ENCODE measurements at regions not wholly inside any gene's neighbourhood (a gene's known extent, or its start where the extent isn't known, plus 50 kb on each side); places are given as distances from the start of the nearest gene placed in this dataset.

DNA sequence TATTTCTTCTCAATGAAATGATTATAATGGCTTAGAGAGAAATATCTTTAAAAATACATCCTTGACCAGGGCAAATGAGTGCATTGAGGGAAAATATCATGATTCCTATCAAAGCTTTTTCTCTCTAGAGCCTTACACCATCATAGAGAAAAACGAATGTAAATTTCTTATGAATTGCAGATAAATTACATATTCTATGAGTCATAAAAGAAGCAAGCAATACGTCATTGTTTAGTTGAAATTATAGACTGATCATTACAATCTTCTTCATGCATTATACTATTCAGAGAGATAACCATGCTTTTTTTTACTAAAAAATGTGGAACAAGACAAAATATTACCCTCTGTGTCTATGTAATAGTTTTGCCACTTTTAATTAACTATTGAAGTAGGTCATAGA lies 100.9 kb upstream of the RXFP1 start:
- ATAC-seq = no peak
- intact Hi-C loops (cut with micrococcal nuclease; ENCODE audit: unreplicated experiment) = no loop called here
- H3K36me3 ChIP-seq (ENCODE audit: control insufficient read depth, insufficient read depth, low read length) = no peaks in the 10 kb centered on the region
- H3K9me3 ChIP-seq (ENCODE audit: control insufficient read depth, insufficient read depth, low read depth, low read length) = no peaks in the 10 kb centered on the region
- ChIA-PET POLR2A (no interaction called here), CTCF (no interaction called here)
- in situ Hi-C loops (cut with HindIII; ENCODE audit: low pct_unique_long_range_greater_than_20kb, low sequenced_read_pairs) = no loop called here
- no peak for DNase-seq (ENCODE audit: low read depth, low spot score)
- no peak overlapping the region for H3K27ac ChIP-seq (ENCODE audit: low read length)
- TF ChIP-seq TCF7L2 (IDR thresholded peaks at IDR 0.05; ENCODE audit: low read depth, low read length) = no peak
- TF ChIP-seq SIN3A (IDR thresholded peaks at IDR 0.05; ENCODE audit: borderline replicate concordance, insufficient read depth, low read depth, low read length) = no peak
- H3K27me3 ChIP-seq (ENCODE audit: control insufficient read depth, insufficient read depth, low read length) = no peaks in the 10 kb centered on the region
- H3K4me1 ChIP-seq (ENCODE audit: control insufficient read depth, insufficient read depth, low read length) = no peaks in the 10 kb centered on the region
- BruUV-seq (replicated peaks) = no TSS peak
- H3K4me3 ChIP-seq (ENCODE audit: low read depth in 2 of 2, low read length in 2 of 2) = no peak overlapping the region

DNA sequence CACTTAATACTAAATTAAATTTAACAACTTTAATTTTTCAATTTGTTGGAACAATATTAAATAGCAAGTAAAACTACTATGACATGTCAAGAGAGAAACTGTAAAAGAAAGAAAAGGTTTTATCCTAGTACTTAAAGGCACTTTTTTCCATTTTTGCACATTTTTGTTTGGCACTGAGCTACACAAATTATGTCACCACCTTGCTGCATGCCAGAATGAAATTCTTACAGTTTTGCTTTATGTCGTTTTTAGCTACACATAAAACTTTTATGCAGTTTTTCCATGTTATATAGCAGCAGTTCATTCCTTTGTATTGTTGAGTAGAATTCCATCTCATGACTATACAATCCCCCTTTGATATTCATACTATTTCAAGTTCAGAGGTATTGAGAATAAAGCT lies 99.1 kb upstream of the RXFP1 start:
- ATAC-seq (no peak), DNase-seq (ENCODE audit: low read depth, low spot score) (no peak)
- Histone ChIP-seq H3K36me3 (ENCODE audit: control insufficient read depth, insufficient read depth, low read length) (no peaks in the 10 kb centered on the region), H3K4me1 (ENCODE audit: control insufficient read depth, insufficient read depth, low read length) (no peaks in the 10 kb centered on the region), H3K27ac (ENCODE audit: low read length) (no peak overlapping the region), H3K4me3 (ENCODE audit: low read depth in 2 of 2, low read length in 2 of 2) (no peak overlapping the region), H3K27me3 (ENCODE audit: control insufficient read depth, insufficient read depth, low read length) (no peaks in the 10 kb centered on the region), H3K9me3 (ENCODE audit: control insufficient read depth, insufficient read depth, low read depth, low read length) (no peaks in the 10 kb centered on the region)
- TF ChIP-seq, protein P1, sequence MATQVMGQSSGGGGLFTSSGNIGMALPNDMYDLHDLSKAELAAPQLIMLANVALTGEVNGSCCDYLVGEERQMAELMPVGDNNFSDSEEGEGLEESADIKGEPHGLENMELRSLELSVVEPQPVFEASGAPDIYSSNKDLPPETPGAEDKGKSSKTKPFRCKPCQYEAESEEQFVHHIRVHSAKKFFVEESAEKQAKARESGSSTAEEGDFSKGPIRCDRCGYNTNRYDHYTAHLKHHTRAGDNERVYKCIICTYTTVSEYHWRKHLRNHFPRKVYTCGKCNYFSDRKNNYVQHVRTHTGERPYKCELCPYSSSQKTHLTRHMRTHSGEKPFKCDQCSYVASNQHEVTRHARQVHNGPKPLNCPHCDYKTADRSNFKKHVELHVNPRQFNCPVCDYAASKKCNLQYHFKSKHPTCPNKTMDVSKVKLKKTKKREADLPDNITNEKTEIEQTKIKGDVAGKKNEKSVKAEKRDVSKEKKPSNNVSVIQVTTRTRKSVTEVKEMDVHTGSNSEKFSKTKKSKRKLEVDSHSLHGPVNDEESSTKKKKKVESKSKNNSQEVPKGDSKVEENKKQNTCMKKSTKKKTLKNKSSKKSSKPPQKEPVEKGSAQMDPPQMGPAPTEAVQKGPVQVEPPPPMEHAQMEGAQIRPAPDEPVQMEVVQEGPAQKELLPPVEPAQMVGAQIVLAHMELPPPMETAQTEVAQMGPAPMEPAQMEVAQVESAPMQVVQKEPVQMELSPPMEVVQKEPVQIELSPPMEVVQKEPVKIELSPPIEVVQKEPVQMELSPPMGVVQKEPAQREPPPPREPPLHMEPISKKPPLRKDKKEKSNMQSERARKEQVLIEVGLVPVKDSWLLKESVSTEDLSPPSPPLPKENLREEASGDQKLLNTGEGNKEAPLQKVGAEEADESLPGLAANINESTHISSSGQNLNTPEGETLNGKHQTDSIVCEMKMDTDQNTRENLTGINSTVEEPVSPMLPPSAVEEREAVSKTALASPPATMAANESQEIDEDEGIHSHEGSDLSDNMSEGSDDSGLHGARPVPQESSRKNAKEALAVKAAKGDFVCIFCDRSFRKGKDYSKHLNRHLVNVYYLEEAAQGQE (IDR thresholded peaks at IDR 0.05; ENCODE audit: insufficient read depth in 1 of 2, low read depth in 2 of 2, low read length in 1 of 2) = no peak
- TF ChIP-seq TCF7L2 (IDR thresholded peaks at IDR 0.05; ENCODE audit: low read depth, low read length) = no peak
- no peak for TF ChIP-seq SIN3A (IDR thresholded peaks at IDR 0.05; ENCODE audit: borderline replicate concordance, insufficient read depth, low read depth, low read length)
- TF ChIP-seq POLR2AphosphoS5 (IDR thresholded peaks at IDR 0.05; ENCODE audit: low read depth, low read length) = no peak
- TF ChIP-seq, protein P2, sequence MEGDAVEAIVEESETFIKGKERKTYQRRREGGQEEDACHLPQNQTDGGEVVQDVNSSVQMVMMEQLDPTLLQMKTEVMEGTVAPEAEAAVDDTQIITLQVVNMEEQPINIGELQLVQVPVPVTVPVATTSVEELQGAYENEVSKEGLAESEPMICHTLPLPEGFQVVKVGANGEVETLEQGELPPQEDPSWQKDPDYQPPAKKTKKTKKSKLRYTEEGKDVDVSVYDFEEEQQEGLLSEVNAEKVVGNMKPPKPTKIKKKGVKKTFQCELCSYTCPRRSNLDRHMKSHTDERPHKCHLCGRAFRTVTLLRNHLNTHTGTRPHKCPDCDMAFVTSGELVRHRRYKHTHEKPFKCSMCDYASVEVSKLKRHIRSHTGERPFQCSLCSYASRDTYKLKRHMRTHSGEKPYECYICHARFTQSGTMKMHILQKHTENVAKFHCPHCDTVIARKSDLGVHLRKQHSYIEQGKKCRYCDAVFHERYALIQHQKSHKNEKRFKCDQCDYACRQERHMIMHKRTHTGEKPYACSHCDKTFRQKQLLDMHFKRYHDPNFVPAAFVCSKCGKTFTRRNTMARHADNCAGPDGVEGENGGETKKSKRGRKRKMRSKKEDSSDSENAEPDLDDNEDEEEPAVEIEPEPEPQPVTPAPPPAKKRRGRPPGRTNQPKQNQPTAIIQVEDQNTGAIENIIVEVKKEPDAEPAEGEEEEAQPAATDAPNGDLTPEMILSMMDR (IDR thresholded peaks at IDR 0.05) = no peak
- CTCF ChIA-PET = no interaction called here
- BruUV-seq (replicated peaks) = no TSS peak
- POLR2A ChIA-PET = no interaction called here
- intact Hi-C loops (cut with micrococcal nuclease; ENCODE audit: unreplicated experiment) = no loop called here
- in situ Hi-C loops (cut with HindIII; ENCODE audit: low pct_unique_long_range_greater_than_20kb, low sequenced_read_pairs) = no loop called here

DNA sequence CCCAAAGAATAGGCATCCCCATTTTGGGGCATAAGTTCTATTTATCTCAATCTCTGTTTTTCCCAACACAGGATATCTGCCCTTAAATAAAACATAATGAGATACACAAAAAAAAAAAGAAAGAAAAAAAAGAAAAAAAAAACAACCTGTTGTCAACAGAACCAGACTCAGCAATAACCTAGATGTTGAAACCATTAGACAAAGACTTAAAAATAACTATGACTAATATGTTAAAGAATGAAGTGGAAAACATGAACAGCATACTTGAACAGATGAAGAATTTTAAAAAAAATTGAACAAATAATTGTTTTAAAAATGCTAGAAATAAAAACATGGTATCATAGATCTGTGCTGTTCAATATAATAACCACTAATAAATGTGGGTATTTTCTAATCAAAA lies 93.4 kb upstream of the RXFP1 start:
- intact Hi-C loops (cut with micrococcal nuclease; ENCODE audit: unreplicated experiment) = no loop called here

More for the DNA sequence above, 93.4 kb upstream of the RXFP1 start:
- BruUV-seq (replicated peaks) = no TSS peak
- no peak overlapping the region for H3K27ac ChIP-seq (ENCODE audit: low read length)
- POLR2A ChIA-PET = no interaction called here
- no peaks in the 10 kb centered on the region for H3K27me3 ChIP-seq (ENCODE audit: control insufficient read depth, insufficient read depth, low read length)
- no peaks in the 10 kb centered on the region for H3K36me3 ChIP-seq (ENCODE audit: control insufficient read depth, insufficient read depth, low read length)
- TF ChIP-seq TCF7L2 (IDR thresholded peaks at IDR 0.05; ENCODE audit: low read depth, low read length) (no peak), SIN3A (IDR thresholded peaks at IDR 0.05; ENCODE audit: borderline replicate concordance, insufficient read depth, low read depth, low read length) (no peak), POLR2AphosphoS5 (IDR thresholded peaks at IDR 0.05; ENCODE audit: low read depth, low read length) (no peak)
- TF ChIP-seq, protein P2 (IDR thresholded peaks at IDR 0.05) = no peak
- TF ChIP-seq, protein P1 (IDR thresholded peaks at IDR 0.05; ENCODE audit: insufficient read depth in 1 of 2, low read depth in 2 of 2, low read length in 1 of 2) = no peak
- DNase-seq (ENCODE audit: low read depth, low spot score) (no peak), ATAC-seq (no peak)
- no peaks in the 10 kb centered on the region for H3K9me3 ChIP-seq (ENCODE audit: control insufficient read depth, insufficient read depth, low read depth, low read length)
- in situ Hi-C loops (cut with HindIII; ENCODE audit: low pct_unique_long_range_greater_than_20kb, low sequenced_read_pairs) = no loop called here
- CTCF ChIA-PET = no interaction called here
- no peaks in the 10 kb centered on the region for H3K4me1 ChIP-seq (ENCODE audit: control insufficient read depth, insufficient read depth, low read length)
- H3K4me3 ChIP-seq (ENCODE audit: low read depth in 2 of 2, low read length in 2 of 2) = no peak overlapping the region

Data from Panc1 (cell line).